ENCODE measurements at regions not wholly inside any gene's neighbourhood (a gene's known extent, or its start where the extent isn't known, plus 50 kb on each side); places are given as distances from the start of the nearest gene placed in this dataset.

DNA sequence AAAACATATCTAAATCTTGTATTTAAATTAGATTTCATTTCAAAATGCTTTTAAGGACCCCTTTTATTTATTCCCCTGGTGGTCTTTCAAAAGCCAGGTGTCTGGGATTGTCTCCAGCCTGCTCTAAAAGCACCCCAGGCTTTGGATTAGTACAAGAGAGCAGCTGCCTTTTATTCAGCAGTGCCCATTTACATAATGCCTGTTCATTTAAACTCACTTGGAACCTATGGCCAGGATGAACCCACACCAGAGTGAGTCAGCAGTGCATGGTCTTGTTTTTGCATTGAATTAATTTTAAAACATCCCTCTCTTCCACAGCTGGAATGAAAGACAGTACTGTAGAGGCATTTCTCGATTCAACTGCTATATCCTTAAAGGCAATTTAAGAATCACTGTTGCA, 64.1 kb upstream of the TENM3 start:
- H3K4me1 ChIP-seq (ENCODE audit: control insufficient read depth, insufficient read depth, low read length, unreplicated experiment): peaks cover 25% of the 10 kb centered on the region
- H3K27ac ChIP-seq (ENCODE audit: low read depth, low read length): peak overlapping the region; percentile 64
- H3K36me3 ChIP-seq (ENCODE audit: insufficient read depth, low read length): no peaks in the 10 kb centered on the region
- H3K79me2 ChIP-seq (ENCODE audit: control insufficient read depth, insufficient read depth, low read length, unreplicated experiment): peaks cover 8% of the 10 kb centered on the region
- H3K27me3 ChIP-seq (ENCODE audit: insufficient read depth, low read length): no peaks in the 10 kb centered on the region
- peak overlapping the region; percentile 55 for H2AFZ ChIP-seq (ENCODE audit: low read length, unreplicated experiment)
- peak overlapping the region; percentile 33; the same call in 1 of the 2 replicates for H3K4me3 ChIP-seq (ENCODE audit: low read depth, low read length)

DNA sequence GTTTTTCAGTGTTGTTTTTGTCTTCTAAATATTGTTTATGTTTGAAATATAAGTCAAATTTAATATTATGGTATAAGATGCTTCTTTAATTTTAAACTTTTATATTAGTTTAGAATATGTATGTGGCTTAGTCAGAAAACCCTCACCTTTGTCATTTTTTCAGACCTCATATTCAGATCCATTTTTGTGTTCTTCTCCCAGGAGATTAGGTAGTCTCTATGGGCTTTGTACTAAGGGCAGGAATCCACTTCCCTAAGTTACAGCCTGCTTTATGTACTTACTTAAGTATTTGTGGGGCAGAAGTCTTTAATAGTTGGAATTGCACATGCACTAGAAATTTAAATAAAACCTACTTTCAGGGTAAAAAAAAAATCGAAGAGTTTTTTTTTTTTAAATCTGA, 63.5 kb upstream of the TENM3 start:
- Histone ChIP-seq H2AFZ (ENCODE audit: low read length, unreplicated experiment) (no peak overlapping the region), H3K36me3 (ENCODE audit: insufficient read depth, low read length) (no peaks in the 10 kb centered on the region), H3K27me3 (ENCODE audit: insufficient read depth, low read length) (no peaks in the 10 kb centered on the region), H3K27ac (ENCODE audit: low read depth, low read length) (peak overlapping the region; percentile 64), H3K79me2 (ENCODE audit: control insufficient read depth, insufficient read depth, low read length, unreplicated experiment) (peaks cover 8% of the 10 kb centered on the region), H3K4me3 (ENCODE audit: low read depth, low read length) (peak overlapping the region; percentile 33; the same call in 1 of the 2 replicates), H3K4me1 (ENCODE audit: control insufficient read depth, insufficient read depth, low read length, unreplicated experiment) (peaks cover 25% of the 10 kb centered on the region)

DNA sequence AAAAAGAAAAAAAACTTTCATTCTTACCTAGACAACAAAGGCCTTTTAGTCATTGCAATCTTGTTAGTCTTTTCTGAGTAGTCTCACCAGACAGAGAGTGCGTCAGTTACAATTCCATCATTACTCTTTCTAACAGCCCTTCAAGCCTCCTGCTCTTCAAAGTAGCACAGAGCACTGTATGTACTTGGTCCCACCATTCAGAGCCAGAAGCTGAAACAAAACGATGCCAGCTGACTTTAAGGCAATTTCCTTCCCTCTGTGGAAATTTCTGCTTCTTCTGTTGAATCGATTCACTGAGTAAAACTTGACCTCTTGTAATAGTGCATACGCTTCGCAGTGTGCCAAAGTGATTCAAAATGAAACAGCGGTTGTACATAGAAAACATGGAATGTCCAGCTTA, 57.7 kb upstream of the TENM3 start:
- H3K27me3 ChIP-seq (ENCODE audit: insufficient read depth, low read length): no peaks in the 10 kb centered on the region
- H3K36me3 ChIP-seq (ENCODE audit: insufficient read depth, low read length): no peaks in the 10 kb centered on the region
- H3K4me1 ChIP-seq (ENCODE audit: control insufficient read depth, insufficient read depth, low read length, unreplicated experiment): peaks cover 35% of the 10 kb centered on the region
- H3K4me3 ChIP-seq (ENCODE audit: low read depth, low read length): peak overlapping the region; percentile 65
- peaks cover 12% of the 10 kb centered on the region for H3K79me2 ChIP-seq (ENCODE audit: control insufficient read depth, insufficient read depth, low read length, unreplicated experiment)
- peak overlapping the region; percentile 49 for H2AFZ ChIP-seq (ENCODE audit: low read length, unreplicated experiment)
- H3K27ac ChIP-seq (ENCODE audit: low read depth, low read length): peak overlapping the region; percentile 69

DNA sequence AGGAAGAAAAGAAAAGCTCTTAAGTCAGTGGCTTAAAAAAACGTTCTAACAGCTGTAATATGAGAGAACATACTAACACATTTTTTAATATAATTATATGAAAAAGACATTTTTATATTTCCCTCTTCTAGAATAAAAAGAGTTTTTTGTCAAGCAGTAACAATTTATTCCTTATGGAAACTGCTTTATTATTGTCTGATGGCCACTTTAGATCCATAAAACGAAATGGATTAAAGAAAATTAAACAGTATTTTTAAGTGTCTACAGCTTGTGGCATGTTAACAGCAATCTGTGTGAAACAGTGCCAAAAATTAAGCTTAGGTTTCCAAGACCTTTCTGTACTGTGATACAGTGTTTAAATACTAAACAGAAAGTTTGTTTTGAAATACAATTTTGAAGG, 55.5 kb upstream of the TENM3 start:
- no peak overlapping the region for H3K4me3 ChIP-seq (ENCODE audit: low read depth, low read length)

DNA sequence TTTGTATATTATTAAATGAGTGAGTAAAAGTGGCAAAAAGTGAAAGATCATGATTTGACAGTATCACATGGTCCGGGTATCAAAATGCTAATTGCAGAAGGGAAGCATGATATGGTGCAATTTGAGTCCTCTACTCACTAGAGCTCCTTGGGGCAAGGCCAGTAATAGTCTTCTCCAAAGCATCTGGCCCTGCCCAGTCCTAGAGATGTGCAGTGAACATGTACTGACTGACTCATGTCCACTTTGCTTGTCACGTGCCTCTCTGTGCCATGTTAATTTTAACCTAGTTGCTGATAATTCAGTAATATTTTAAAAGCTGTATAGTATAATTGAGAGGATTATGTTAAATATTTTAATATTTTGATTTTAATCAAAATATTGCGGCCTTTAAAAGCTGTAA, 54.6 kb upstream of the TENM3 start:
- Histone ChIP-seq H3K36me3 (ENCODE audit: insufficient read depth, low read length) (no peaks in the 10 kb centered on the region), H3K27ac (ENCODE audit: low read depth, low read length) (peak overlapping the region; percentile 63; the same call in 1 of the 2 replicates), H3K4me1 (ENCODE audit: control insufficient read depth, insufficient read depth, low read length, unreplicated experiment) (peaks cover 53% of the 10 kb centered on the region), H2AFZ (ENCODE audit: low read length, unreplicated experiment) (no peak overlapping the region), H3K79me2 (ENCODE audit: control insufficient read depth, insufficient read depth, low read length, unreplicated experiment) (peaks cover 25% of the 10 kb centered on the region), H3K27me3 (ENCODE audit: insufficient read depth, low read length) (no peaks in the 10 kb centered on the region), H3K4me3 (ENCODE audit: low read depth, low read length) (peak overlapping the region; percentile 51)

More for the DNA sequence above, 55.5 kb upstream of the TENM3 start:
- H3K4me1 ChIP-seq (ENCODE audit: control insufficient read depth, insufficient read depth, low read length, unreplicated experiment): peaks cover 43% of the 10 kb centered on the region
- no peak overlapping the region for H2AFZ ChIP-seq (ENCODE audit: low read length, unreplicated experiment)
- H3K79me2 ChIP-seq (ENCODE audit: control insufficient read depth, insufficient read depth, low read length, unreplicated experiment): peaks cover 29% of the 10 kb centered on the region
- no peaks in the 10 kb centered on the region for H3K36me3 ChIP-seq (ENCODE audit: insufficient read depth, low read length)
- no peaks in the 10 kb centered on the region for H3K27me3 ChIP-seq (ENCODE audit: insufficient read depth, low read length)
- H3K27ac ChIP-seq (ENCODE audit: low read depth, low read length): no peak overlapping the region

DNA sequence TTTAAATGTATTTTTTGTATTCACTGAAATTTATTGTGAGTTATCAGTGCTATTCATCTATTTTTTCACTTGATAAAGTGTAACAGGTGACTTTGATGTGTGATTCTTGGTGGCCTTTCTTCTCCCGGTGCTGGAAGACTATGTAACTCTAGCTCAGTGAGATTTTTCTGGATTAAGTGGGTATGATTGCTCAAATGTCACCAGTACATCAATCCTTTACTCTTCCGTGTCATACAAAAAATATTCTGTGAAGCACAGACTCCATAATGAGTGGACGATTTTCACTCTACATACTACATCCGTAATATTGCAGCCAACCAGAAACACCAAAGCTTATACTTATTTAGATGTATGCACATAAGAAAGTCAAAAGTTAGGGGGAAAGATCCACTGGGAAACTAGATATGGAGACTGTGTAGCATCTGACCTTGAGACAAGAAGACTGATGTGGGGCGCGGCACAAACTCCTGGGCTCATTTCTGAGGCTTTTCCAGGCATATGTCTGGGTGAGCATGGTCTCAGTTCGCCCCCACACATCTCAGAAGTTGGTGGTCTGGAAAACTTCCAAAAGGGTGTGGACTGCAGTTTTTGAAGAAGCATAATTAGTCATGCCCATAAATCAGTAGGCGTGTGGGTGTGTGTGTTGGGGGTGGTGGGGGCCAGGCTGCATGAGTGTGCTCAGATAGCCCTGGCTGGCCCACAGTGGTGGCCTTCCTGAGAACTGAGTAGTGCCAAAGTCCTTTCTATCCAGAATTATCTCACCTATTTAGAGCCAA, 53.9 kb upstream of the TENM3 start:
- Histone ChIP-seq H2AFZ (ENCODE audit: low read length, unreplicated experiment) (peak overlapping the region; percentile 62), H3K4me3 (ENCODE audit: low read depth, low read length) (peak overlapping the region; percentile 43; the same call in 1 of the 2 replicates), H3K4me1 (ENCODE audit: control insufficient read depth, insufficient read depth, low read length, unreplicated experiment) (peaks cover 54% of the 10 kb centered on the region), H3K27ac (ENCODE audit: low read depth, low read length) (peak overlapping the region; percentile 63), H3K27me3 (ENCODE audit: insufficient read depth, low read length) (no peaks in the 10 kb centered on the region), H3K79me2 (ENCODE audit: control insufficient read depth, insufficient read depth, low read length, unreplicated experiment) (peaks cover 25% of the 10 kb centered on the region), H3K36me3 (ENCODE audit: insufficient read depth, low read length) (no peaks in the 10 kb centered on the region)

DNA sequence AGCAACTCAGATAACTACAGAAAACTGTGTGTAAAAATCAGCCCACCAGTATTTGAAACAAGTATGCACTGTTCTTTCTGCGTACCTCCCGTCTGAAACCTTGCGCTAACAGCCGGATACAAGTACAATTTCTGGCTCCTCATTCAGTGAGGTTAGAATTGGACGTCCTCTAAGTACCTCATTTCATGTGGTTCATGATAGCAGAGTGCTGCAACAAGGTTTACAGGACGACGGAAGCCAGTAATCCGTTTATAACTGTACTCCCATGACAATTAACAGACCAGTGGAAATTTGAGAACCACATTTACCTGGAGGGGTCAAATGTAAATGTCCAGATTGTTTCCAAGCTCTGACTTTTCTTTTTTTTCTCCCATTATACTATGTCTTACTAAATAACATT, 52.9 kb upstream of the TENM3 start:
- Histone ChIP-seq H3K36me3 (ENCODE audit: insufficient read depth, low read length) (no peaks in the 10 kb centered on the region), H3K4me3 (ENCODE audit: low read depth, low read length) (no peak overlapping the region), H3K27me3 (ENCODE audit: insufficient read depth, low read length) (no peaks in the 10 kb centered on the region), H3K79me2 (ENCODE audit: control insufficient read depth, insufficient read depth, low read length, unreplicated experiment) (peaks cover 25% of the 10 kb centered on the region), H3K27ac (ENCODE audit: low read depth, low read length) (peak overlapping the region; percentile 63), H2AFZ (ENCODE audit: low read length, unreplicated experiment) (no peak overlapping the region), H3K4me1 (ENCODE audit: control insufficient read depth, insufficient read depth, low read length, unreplicated experiment) (peaks cover 51% of the 10 kb centered on the region)

DNA sequence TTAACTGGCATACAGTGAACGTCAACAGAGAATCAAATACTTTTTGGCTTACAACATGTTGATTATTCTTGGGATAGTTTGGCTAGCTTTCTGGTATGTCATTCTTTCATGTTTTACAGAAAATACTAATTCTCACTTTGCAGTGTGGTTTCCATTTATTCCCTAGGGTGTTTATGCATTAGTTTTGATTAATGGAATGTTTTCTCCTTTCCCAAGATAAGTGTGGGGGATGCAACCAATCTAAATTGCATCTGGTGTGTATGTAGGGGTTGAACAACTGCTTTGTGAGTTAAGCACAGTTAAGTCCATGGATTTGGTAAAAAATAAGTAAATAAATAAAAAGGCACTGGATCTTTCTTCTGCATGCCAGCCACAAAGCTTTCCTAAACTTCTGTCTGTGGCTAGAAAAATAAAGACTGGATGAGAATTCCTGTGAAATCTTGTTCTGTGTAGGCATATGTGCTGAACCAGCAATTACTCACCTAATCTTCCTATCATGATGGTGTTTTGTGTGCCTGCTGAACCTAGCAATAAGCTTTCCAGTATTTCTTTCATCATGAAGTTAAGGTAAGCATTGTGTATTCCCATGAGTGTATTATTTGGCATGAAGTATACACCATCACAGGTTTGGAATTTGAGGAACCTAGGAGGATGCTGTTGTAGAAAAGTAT, 50.6 kb upstream of the TENM3 start:
- Histone ChIP-seq H3K4me3 (ENCODE audit: low read depth, low read length) (peak overlapping the region; percentile 4; the same call in 1 of the 2 replicates), H3K36me3 (ENCODE audit: insufficient read depth, low read length) (no peaks in the 10 kb centered on the region), H3K27me3 (ENCODE audit: insufficient read depth, low read length) (no peaks in the 10 kb centered on the region), H2AFZ (ENCODE audit: low read length, unreplicated experiment) (peak overlapping the region; percentile 27), H3K4me1 (ENCODE audit: control insufficient read depth, insufficient read depth, low read length, unreplicated experiment) (peaks cover 46% of the 10 kb centered on the region), H3K79me2 (ENCODE audit: control insufficient read depth, insufficient read depth, low read length, unreplicated experiment) (peaks cover 25% of the 10 kb centered on the region), H3K27ac (ENCODE audit: low read depth, low read length) (peak overlapping the region; percentile 42)

DNA sequence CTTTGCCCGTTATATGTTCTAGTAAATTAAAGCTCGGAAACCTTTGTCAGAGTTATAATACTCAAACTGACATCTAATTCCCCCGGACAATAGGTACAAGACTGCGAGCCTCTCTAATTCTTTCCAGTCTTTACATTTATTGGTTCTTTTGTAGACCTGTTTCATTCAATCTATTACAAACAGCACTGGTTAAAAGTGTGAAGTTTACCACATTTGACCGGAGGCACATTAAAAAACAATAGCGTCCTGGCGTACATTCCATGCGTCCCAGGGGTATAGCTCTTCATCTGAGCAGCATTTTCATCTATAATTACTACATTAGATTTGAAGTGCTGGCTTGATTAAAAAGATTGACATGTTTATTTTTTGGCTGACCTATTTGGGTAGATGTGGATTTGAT, 49.9 kb upstream of the TENM3 start:
- Histone ChIP-seq H3K4me1 (ENCODE audit: control insufficient read depth, insufficient read depth, low read length, unreplicated experiment) (peaks cover 41% of the 10 kb centered on the region), H3K27ac (ENCODE audit: low read depth, low read length) (peak overlapping the region; percentile 42), H3K4me3 (ENCODE audit: low read depth, low read length) (no peak overlapping the region), H3K36me3 (ENCODE audit: insufficient read depth, low read length) (no peaks in the 10 kb centered on the region), H3K79me2 (ENCODE audit: control insufficient read depth, insufficient read depth, low read length, unreplicated experiment) (peaks cover 25% of the 10 kb centered on the region), H3K27me3 (ENCODE audit: insufficient read depth, low read length) (no peaks in the 10 kb centered on the region), H2AFZ (ENCODE audit: low read length, unreplicated experiment) (no peak overlapping the region)
